SK-N-SH treated with all-trans-retinoic acid at 6 μM for 48 hours (cell line): ENCODE measurements at regions not wholly inside any gene's neighbourhood (a gene's known extent, or its start where the extent isn't known, plus 50 kb on each side); places are given as distances from the start of the nearest gene placed in this dataset.

Experiments
- ARNTL ChIP-seq: fragments of 450-650 bp; formaldehyde crosslinking; IDR thresholded peaks from 2 replicates; pipeline ENCODE4 v1.5.0; 2020; ENCODE audit warnings: low read depth, mild to moderate bottlenecking, moderate library complexity, borderline replicate concordance
- RARB ChIP-seq: fragments of 250-450 bp; sonication (Bioruptor Pico); IDR thresholded peaks from 2 replicates; pipeline ENCODE4 v1.8.0; 2021; ENCODE audit warnings: mild to moderate bottlenecking, moderate library complexity
- TF ChIP-seq, protein P1 (sequence below): fragments of 250-450 bp; sonication (Bioruptor Pico); IDR thresholded peaks from 2 replicates; pipeline ENCODE4 v1.5.1; 2020; ENCODE audit warnings: low read depth, mild to moderate bottlenecking, moderate library complexity

DNA sequence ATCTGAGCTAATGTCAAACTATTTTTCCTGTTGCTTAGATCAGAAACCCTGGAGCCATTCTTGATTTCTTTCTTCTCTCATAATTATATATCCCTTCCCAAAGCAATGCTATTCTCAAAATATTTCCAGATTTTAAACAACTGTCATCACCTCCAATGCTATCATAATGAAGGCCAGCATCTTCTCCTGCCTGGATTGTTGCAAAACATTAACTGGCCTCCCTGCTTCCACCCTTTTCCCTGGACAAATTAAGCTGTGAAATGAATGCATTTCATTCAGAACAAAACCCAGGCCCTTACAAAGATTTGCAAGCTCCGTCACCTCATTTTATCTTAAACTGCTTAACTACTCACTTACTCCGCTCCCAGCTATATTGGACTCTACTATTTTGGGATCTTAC lies 535.3 kb upstream of the HS3ST5 start:
- TF ChIP-seq, protein P1, sequence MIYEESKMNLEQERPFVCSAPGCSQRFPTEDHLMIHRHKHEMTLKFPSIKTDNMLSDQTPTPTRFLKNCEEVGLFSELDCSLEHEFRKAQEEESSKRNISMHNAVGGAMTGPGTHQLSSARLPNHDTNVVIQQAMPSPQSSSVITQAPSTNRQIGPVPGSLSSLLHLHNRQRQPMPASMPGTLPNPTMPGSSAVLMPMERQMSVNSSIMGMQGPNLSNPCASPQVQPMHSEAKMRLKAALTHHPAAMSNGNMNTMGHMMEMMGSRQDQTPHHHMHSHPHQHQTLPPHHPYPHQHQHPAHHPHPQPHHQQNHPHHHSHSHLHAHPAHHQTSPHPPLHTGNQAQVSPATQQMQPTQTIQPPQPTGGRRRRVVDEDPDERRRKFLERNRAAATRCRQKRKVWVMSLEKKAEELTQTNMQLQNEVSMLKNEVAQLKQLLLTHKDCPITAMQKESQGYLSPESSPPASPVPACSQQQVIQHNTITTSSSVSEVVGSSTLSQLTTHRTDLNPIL = no peak
- TF ChIP-seq RARB = no peak
- no peak for TF ChIP-seq ARNTL (CRISPR knock-in tag)
